ENCODE measurements at regions not wholly inside any gene's neighbourhood (a gene's known extent, or its start where the extent isn't known, plus 50 kb on each side); places are given as distances from the start of the nearest gene placed in this dataset.

DNA sequence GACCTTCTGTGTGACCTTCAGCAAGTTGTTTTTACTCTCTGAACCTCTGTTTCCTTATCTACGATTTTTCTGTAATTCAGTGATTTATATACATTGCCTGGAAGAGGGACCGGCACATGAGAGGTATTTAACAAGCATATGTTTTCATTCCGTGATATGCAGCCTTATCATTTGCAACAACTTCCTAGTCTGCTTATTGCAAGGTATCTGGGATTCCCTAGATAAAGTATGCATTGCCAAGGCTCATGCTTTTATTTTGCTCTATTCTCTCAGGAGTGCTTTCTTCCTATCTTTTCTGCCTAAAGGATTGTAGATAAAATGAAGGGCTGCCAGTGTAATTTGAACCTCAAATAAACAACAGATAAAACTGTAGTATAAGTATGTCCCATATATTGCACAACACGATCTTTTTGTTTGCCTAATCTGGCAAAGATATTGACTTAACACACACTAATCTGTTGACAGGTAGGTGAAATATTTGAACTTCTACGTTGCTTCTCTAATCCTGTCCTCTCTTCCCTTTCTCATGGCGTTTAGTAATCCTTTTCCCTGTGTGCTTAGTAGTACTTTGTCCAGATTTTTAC lies 377.2 kb upstream of the TNC start (continued):
- TF ChIP-seq, protein P1, sequence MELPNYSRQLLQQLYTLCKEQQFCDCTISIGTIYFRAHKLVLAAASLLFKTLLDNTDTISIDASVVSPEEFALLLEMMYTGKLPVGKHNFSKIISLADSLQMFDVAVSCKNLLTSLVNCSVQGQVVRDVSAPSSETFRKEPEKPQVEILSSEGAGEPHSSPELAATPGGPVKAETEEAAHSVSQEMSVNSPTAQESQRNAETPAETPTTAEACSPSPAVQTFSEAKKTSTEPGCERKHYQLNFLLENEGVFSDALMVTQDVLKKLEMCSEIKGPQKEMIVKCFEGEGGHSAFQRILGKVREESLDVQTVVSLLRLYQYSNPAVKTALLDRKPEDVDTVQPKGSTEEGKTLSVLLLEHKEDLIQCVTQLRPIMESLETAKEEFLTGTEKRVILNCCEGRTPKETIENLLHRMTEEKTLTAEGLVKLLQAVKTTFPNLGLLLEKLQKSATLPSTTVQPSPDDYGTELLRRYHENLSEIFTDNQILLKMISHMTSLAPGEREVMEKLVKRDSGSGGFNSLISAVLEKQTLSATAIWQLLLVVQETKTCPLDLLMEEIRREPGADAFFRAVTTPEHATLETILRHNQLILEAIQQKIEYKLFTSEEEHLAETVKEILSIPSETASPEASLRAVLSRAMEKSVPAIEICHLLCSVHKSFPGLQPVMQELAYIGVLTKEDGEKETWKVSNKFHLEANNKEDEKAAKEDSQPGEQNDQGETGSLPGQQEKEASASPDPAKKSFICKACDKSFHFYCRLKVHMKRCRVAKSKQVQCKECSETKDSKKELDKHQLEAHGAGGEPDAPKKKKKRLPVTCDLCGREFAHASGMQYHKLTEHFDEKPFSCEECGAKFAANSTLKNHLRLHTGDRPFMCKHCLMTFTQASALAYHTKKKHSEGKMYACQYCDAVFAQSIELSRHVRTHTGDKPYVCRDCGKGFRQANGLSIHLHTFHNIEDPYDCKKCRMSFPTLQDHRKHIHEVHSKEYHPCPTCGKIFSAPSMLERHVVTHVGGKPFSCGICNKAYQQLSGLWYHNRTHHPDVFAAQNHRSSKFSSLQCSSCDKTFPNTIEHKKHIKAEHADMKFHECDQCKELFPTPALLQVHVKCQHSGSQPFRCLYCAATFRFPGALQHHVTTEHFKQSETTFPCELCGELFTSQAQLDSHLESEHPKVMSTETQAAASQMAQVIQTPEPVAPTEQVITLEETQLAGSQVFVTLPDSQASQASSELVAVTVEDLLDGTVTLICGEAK (IDR thresholded peaks at IDR 0.05): no peak
- TF ChIP-seq, protein P1 (CRISPR knock-in tag; IDR thresholded peaks at IDR 0.05): no peak
- TF ChIP-seq NR2F2 (IDR thresholded peaks at IDR 0.05; ENCODE audit: borderline replicate concordance, low read depth) (peak; percentile 85), FOXJ3 (CRISPR knock-in tag; IDR thresholded peaks at IDR 0.05; ENCODE audit: borderline replicate concordance) (peak; percentile 95), HNRNPLL (IDR thresholded peaks at IDR 0.05; ENCODE audit: low read depth, low read length, poor library complexity, severe bottlenecking) (no peak), ZSCAN25 (CRISPR knock-in tag; IDR thresholded peaks at IDR 0.05) (no peak), PHF5A (CRISPR knock-in tag; IDR thresholded peaks at IDR 0.05; ENCODE audit: low read depth, unreplicated experiment) (no peak), ZNF724P (CRISPR knock-in tag; IDR thresholded peaks at IDR 0.05; ENCODE audit: borderline replicate concordance) (no peak), ZNF879 (CRISPR knock-in tag; IDR thresholded peaks at IDR 0.05) (no peak), TCF7L2 (IDR thresholded peaks at IDR 0.05; ENCODE audit: low read depth, low read length) (peak; percentile 31; the same call in 1 of the 2 replicates), ZNF556 (CRISPR knock-in tag; IDR thresholded peaks at IDR 0.05; ENCODE audit: borderline replicate concordance) (no peak), SYNCRIP (IDR thresholded peaks at IDR 0.05; ENCODE audit: insufficient read depth, low read depth, low read length) (no peak)
- TF ChIP-seq, protein P2, sequence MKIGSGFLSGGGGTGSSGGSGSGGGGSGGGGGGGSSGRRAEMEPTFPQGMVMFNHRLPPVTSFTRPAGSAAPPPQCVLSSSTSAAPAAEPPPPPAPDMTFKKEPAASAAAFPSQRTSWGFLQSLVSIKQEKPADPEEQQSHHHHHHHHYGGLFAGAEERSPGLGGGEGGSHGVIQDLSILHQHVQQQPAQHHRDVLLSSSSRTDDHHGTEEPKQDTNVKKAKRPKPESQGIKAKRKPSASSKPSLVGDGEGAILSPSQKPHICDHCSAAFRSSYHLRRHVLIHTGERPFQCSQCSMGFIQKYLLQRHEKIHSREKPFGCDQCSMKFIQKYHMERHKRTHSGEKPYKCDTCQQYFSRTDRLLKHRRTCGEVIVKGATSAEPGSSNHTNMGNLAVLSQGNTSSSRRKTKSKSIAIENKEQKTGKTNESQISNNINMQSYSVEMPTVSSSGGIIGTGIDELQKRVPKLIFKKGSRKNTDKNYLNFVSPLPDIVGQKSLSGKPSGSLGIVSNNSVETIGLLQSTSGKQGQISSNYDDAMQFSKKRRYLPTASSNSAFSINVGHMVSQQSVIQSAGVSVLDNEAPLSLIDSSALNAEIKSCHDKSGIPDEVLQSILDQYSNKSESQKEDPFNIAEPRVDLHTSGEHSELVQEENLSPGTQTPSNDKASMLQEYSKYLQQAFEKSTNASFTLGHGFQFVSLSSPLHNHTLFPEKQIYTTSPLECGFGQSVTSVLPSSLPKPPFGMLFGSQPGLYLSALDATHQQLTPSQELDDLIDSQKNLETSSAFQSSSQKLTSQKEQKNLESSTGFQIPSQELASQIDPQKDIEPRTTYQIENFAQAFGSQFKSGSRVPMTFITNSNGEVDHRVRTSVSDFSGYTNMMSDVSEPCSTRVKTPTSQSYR (CRISPR knock-in tag; IDR thresholded peaks at IDR 0.05; ENCODE audit: borderline replicate concordance): no peak
- TF ChIP-seq, protein P3, sequence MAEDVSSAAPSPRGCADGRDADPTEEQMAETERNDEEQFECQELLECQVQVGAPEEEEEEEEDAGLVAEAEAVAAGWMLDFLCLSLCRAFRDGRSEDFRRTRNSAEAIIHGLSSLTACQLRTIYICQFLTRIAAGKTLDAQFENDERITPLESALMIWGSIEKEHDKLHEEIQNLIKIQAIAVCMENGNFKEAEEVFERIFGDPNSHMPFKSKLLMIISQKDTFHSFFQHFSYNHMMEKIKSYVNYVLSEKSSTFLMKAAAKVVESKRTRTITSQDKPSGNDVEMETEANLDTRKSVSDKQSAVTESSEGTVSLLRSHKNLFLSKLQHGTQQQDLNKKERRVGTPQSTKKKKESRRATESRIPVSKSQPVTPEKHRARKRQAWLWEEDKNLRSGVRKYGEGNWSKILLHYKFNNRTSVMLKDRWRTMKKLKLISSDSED (CRISPR knock-in tag; IDR thresholded peaks at IDR 0.05): no peak
- TF ChIP-seq, protein P4, sequence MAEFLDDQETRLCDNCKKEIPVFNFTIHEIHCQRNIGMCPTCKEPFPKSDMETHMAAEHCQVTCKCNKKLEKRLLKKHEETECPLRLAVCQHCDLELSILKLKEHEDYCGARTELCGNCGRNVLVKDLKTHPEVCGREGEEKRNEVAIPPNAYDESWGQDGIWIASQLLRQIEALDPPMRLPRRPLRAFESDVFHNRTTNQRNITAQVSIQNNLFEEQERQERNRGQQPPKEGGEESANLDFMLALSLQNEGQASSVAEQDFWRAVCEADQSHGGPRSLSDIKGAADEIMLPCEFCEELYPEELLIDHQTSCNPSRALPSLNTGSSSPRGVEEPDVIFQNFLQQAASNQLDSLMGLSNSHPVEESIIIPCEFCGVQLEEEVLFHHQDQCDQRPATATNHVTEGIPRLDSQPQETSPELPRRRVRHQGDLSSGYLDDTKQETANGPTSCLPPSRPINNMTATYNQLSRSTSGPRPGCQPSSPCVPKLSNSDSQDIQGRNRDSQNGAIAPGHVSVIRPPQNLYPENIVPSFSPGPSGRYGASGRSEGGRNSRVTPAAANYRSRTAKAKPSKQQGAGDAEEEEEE (CRISPR knock-in tag; IDR thresholded peaks at IDR 0.05; ENCODE audit: borderline replicate concordance): no peak
